Stimulated activated CD4-positive, alpha-beta T cell treated with anti-CD3 and anti-CD28 coated beads, TNF-alpha, amount 100 ng/mL, for 1 hour (primary cell): ENCODE measurements at regions not wholly inside any gene's neighbourhood (a gene's known extent, or its start where the extent isn't known, plus 50 kb on each side); places are given as distances from the start of the nearest gene placed in this dataset.
"Not testable (repeated sequence)": the region's sequence is repeated elsewhere in the genome, so short reads cannot be mapped to it uniquely, and the experiment has no call there.

Experiments
- DNase-seq, 3 donors: peaks; one replicate each; pipeline ENCODE4 v3.0.0-alpha.2; 2020; ENCODE audit warnings: low read depth in 3 of 3, low spot score in 1 of 3

- no peak for DNase-seq
Measured at GRCh38 chrX:150051096-150051495, 112.8 kb upstream of the EOLA2 start.

DNA sequence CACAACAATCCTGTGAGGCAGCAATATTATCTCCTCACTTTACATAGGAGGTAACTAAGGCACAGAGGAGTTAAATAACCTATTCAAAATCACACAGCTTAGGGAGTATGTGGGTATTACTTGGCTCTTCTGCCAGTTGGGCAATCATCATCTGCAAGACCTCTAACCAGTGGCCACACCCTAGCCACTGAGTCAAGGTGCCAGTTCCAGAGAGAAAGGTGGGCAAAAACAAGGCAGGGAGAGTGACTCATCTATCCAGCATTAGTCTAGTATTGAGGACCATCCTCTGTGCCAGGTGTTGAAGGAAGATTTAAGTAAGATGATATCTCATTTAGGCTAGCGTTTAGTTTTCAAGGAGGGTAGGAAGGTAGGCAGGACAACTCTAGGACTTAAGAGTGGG lies 113.9 kb upstream of the EOLA2 start:
- DNase-seq: no peak

- DNase-seq: no peak
Measured at GRCh38 chrX:150058728-150059127, 120.4 kb upstream of the EOLA2 start.

GRCh38 chrX:150060406-150060805 lies 122.1 kb upstream of the EOLA2 start:
- no peak for DNase-seq

DNA sequence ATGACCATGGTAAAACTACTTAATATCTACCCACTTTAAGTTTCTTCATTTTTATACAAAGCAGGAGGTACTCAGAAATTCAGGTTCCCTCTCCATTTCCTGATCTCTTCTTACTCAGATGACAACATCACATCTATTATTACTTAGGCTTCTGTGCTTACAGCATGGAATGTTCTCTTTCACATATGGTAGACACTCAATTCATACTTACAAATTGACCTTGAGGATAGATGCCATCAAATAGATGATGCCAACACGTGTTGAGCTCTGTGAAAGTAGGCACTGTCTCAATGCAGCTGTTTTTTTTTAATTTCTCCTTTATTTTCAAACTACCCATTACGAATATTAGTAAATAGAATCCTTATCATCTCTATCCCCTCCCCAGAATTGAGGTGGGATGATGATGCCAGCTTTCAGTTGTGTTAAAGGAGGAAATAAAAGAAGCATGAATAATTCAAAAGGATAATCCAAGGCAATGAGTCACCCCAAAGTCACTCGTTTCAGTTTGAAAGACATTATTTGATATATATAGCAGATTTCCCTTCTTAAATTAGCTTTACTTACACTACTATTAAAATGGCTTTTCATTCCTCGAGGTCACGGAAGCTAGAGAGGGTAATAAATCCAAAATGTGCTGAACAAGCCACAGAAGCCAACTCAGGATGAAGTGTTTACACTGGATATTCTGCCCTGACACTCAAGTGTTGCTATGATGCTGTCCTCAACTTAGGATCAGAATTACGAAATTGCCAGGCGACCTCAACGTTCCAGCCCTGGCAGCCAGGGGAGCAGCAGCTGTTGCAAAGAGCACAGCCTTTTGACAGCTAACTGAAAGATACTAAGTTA lies 124.2 kb upstream of the EOLA2 start:
- no peak for DNase-seq

- no peak for DNase-seq
Measured at GRCh38 chrX:150063138-150063518, 124.8 kb upstream of the EOLA2 start.

DNA sequence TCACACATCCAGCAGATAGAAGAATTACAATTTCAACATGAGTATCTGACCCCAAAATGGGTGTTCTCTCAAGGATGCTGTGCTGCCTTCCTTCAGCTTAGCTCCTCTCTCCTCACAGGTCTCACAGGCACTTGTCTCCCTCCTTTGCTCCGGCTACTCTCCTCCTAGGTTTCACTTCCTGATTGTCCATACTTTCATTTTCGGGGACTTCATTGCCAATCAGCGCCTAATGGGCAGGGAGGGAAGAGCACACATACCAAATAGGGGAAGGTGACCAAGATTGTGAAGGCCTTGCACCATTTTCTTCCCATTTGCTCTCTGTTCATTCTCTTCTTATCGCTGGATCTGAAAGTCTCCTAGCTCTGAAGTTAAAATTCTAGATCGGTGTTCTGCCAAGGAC lies 125.4 kb upstream of the EOLA2 start:
- no peak for DNase-seq

- DNase-seq: no peak
Measured at GRCh38 chrX:150074175-150074574, 135.9 kb upstream of the EOLA2 start.

GRCh38 chrX:150080497-150080896 lies 142.2 kb upstream of the EOLA2 start:
- no peak for DNase-seq

GRCh38 chrX:150081076-150081475 lies 142.8 kb upstream of the EOLA2 start:
- no peak for DNase-seq

DNA sequence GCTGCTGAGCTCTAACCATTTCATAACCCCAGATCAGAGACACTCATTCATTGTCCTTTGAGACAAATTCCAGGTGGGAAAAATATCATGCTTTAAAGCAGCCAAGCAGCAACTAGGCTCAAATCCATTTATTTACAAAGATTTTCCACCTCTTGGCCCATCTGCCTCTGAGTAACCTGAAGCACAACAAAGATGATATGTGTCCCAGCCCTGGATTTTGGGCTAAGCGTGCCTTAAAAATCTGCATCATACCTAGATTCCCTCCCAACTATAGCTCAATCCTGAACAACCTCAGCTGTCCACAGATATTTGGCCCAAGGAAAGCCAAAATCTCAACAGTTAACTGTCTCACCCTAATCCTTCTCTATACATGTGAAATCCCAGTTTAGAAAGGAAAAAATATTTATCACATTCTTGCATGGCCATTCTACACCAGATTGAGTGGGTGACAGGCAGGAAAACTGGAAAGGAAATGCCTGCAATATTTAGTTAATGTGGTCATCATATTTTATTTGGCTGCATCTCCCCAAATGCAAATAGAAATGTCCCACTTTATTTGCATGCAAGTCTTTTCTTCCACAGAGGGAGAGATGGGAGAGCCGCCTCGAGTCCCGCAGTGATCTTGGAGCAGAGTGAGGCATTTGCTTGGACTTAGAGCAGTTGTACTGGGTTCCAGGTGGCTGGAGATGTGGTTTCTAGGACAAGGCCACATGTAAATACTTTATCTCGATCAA lies 146.4 kb upstream of the EOLA2 start:
- no peak for DNase-seq

DNA sequence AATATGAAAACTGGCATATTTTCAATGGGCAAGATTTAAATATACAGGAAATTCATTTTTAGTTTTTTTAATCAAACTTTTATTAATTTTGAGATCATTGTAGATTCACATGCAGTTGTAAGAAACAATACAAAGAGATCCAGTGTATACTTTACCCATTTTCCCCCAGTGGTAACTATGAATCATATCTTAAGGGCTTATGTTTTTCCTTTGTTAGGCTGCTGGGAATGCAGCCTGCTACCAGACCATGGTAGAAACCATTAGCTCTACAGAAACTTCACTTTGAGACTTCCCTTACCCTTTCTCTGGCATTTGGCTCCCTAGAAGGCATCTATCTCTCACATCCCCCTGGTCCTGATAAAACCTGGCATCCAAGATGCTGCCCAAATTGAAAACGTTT lies 147.6 kb upstream of the EOLA2 start:
- DNase-seq: no peak

- no peak for DNase-seq
Measured at GRCh38 chrX:150086371-150086770, 148.1 kb upstream of the EOLA2 start.

DNA sequence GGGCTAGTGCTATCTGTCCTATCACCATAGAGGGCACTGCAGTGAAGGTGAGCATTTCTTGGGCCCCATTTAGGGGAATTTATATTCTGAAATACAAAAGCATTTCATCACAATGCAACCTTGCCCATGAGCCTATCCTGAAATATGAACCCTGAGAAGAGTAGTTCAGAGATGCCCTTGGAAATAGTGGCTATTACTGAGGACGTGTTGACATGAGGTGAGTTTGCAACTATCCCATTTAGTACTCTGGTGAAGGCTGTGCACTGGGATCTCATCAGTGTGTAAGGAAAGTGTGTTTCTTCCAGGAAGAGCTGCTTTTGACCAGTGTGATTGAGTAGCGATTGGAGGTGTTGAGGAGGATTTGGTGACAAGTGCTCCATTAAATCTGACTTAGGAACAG lies 149.3 kb upstream of the EOLA2 start:
- DNase-seq: no peak

- no peak for DNase-seq
Measured at GRCh38 chrX:150088042-150088441, 149.8 kb upstream of the EOLA2 start.

- no peak for DNase-seq
Measured at GRCh38 chrX:150088766-150089518, 150.7 kb upstream of the EOLA2 start.

- not testable (repeated sequence) for DNase-seq
Measured at GRCh38 chrX:150091300-150091699, 153.0 kb upstream of the EOLA2 start.

DNA sequence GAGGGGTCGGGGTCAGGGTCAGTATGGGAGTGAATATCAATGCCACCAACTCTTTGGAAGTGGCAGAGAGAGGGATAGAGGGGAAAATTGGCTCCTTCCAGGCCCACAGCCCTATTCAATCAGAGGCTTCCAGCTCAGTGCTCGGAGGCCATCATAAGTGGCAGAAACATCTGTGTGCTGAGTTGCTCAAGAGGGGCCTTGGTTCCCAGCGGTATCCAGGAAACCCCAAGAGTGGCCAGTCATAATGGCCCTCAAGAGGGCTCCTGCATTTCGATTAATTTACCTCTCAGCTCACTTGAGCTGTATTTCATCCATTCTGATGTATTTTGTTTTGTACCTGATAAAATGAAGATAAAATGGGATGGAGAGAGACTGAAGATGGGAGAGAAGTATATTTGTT lies 154.3 kb upstream of the EOLA2 start:
- no peak for DNase-seq

DNA sequence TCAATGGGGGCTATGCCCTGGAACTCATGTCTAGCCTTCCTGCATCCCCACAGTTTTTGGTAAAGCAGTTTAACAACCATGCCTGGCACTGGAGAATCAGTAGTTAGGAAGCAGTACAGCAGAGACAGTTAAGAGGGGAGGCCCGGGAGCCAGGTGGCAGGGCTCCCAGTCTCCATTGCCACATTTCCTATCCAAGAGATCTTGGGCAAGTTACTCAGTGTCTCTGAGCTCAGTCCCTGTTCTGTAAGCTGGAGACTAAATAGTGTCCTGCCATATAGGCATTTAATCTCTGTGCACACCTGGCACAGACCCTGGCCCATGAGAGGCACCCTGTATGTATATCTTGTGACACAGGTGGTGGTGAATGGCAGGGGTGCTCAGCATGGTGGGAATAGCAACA lies 156.1 kb upstream of the EOLA2 start:
- DNase-seq: no peak

DNA sequence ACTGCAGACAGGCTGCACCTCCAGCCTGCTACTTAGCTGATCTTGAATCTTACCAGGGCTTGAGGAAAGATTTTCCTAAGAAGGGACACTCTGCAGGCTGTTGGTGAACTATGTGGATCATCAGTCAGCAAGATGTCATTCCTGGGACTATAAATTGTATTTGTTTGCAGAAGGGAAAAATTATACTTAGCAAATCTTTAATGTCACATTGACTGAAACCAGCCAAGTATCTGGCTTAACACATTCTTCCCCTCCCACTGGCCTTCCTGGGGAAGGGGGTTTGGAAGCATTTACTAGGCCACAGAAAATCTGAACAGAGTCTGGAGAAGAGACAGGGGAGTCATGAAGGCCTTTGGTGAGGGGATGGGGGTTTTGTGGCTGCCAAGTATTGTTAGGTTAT lies 156.7 kb upstream of the EOLA2 start:
- no peak for DNase-seq

DNA sequence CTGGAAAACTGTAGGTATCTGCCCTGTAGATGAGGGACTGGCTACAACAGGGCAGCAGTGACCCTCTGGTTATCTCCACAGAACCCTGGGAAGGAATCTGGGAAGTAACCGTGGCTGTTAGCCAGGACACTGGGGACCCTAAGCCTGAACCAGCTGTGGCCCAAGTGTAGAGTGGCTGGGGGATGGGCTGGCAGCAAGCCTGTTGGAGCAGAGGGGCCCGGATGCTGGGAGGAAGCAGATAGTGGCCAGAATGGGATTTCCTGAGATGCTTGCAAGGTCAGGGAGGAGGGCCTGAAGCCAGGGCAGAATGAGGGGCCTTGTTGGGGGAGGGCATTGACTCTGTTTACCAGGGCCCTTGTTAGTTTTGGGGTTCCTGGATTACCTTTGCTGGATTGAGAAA lies 161.0 kb upstream of the EOLA2 start:
- no peak for DNase-seq

DNA sequence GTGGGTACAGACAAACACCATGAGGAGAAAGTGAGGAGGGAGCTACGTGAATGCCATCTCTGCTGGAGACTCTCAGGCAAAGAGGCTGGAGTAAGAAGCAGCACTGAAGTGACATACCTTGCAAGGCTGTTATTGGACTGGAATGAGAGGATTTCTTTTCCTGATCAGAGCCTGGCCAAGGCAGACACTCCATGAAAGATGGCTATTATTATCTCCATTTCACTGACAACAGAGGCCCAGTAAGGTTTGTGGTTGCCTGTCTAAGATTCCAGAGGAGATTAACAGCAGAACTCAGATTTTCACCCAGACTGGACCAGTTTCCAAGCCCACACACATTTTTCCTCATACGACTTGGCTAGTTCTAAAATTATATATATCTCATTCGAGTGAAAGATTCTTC lies 162.0 kb upstream of the EOLA2 start:
- DNase-seq: no peak
